HCEC 1CT (cell line): ENCODE measurements at regions not wholly inside any gene's neighbourhood (a gene's known extent, or its start where the extent isn't known, plus 50 kb on each side); places are given as distances from the start of the nearest gene placed in this dataset.
A peak's percentile ranks its signal among the peaks of the same experiment; 100 is the strongest.

Source experiments
- DNase-seq: peaks from one replicate; pipeline ENCODE4 v3.0.0-alpha.2; 2017

GRCh38 chr2:121902171-121902591 lies 146.7 kb downstream of the TSN start:
- no peak for DNase-seq

GRCh38 chr2:121902616-121903015 lies 147.2 kb downstream of the TSN start:
- no peak for DNase-seq

GRCh38 chr2:121903037-121903689 lies 147.7 kb downstream of the TSN start:
- no peak for DNase-seq

GRCh38 chr2:121904656-121905055 lies 149.2 kb downstream of the TSN start:
- DNase-seq: no peak

GRCh38 chr2:121905201-121905600 lies 149.8 kb downstream of the TSN start:
- no peak for DNase-seq

GRCh38 chr2:121906170-121906569 lies 150.7 kb downstream of the TSN start:
- DNase-seq: no peak

GRCh38 chr2:121907928-121908327 lies 152.5 kb downstream of the TSN start:
- no peak for DNase-seq

GRCh38 chr2:121910139-121910538 lies 154.7 kb downstream of the TSN start:
- no peak for DNase-seq

- DNase-seq: no peak
These were observed 155.6 kb downstream of the TSN start for GRCh38 chr2:121911036-121911435.

- DNase-seq: no peak
These were observed 161.7 kb downstream of the TSN start for GRCh38 chr2:121917143-121917542.

GRCh38 chr2:121918231-121918630 lies 162.8 kb downstream of the TSN start:
- no peak for DNase-seq

GRCh38 chr2:121919803-121920202 lies 164.4 kb downstream of the TSN start:
- DNase-seq: no peak

- peak; percentile 16 for DNase-seq
These were observed 170.0 kb downstream of the TSN start for GRCh38 chr2:121925466-121925865.

- DNase-seq: no peak
These were observed 187.8 kb downstream of the TSN start for GRCh38 chr2:121943285-121943684.

- DNase-seq: peak; percentile 62
These were observed 188.8 kb downstream of the TSN start for GRCh38 chr2:121944072-121944831.

- DNase-seq: no peak
These were observed 192.2 kb downstream of the TSN start for GRCh38 chr2:121947674-121948073.

- DNase-seq: no peak
These were observed 193.8 kb downstream of the TSN start for GRCh38 chr2:121949271-121949670.

- no peak for DNase-seq
These were observed 200.0 kb downstream of the TSN start for GRCh38 chr2:121955426-121955825.

GRCh38 chr2:121955872-121956271 lies 200.4 kb downstream of the TSN start:
- DNase-seq: no peak

- no peak for DNase-seq
These were observed 204.8 kb downstream of the TSN start for GRCh38 chr2:121960251-121960650.

- no peak for DNase-seq
These were observed 206.3 kb downstream of the TSN start for GRCh38 chr2:121961761-121962160.

GRCh38 chr2:121965661-121966060 lies 210.2 kb downstream of the TSN start:
- no peak for DNase-seq

GRCh38 chr2:121966663-121967062 lies 211.2 kb downstream of the TSN start:
- DNase-seq: no peak

GRCh38 chr2:121969166-121969565 lies 213.7 kb downstream of the TSN start:
- no peak for DNase-seq
